H1 (cell line): ENCODE measurements at regions not wholly inside any gene's neighbourhood (a gene's known extent, or its start where the extent isn't known, plus 50 kb on each side); places are given as distances from the start of the nearest gene placed in this dataset.

Experiments
- CTCF ChIP-seq, 3 experiments: IDR thresholded peaks; 1 replicate in 2 of 3; 2 replicates in 1 of 3; pipeline versions ENCODE4 v1.5.1 to v1.6.1; 2011; ENCODE audit warnings: low read length in 3 of 3, mild to moderate bottlenecking in 3 of 3, inconsistent platforms in 2 of 3, low read depth in 1 of 3, moderate library complexity in 1 of 3; ENCODE audit not compliant: insufficient read depth in 1 of 3; ENCODE audit errors: control extremely low read depth in 1 of 3
- EZH2 ChIP-seq: fragments of 200-600 bp; sonication (generic); IDR thresholded peaks from 2 replicates; pipeline ENCODE4 v1.7.1; 2012; ENCODE audit warnings: low read depth, mild to moderate bottlenecking, moderate library complexity, low read length, inconsistent platforms; ENCODE audit not compliant: severe bottlenecking
- GABPA ChIP-seq: IDR thresholded peaks from 2 replicates; pipeline ENCODE4 v1.6.1; 2011; ENCODE audit warnings: mild to moderate bottlenecking, low read length, moderate library complexity, borderline replicate concordance; ENCODE audit not compliant: insufficient read depth
- SRF ChIP-seq: IDR thresholded peaks from 2 replicates; pipeline ENCODE4 v1.6.1; 2011; ENCODE audit warnings: mild to moderate bottlenecking, low read depth, low read length, moderate library complexity

GRCh38 chr5:119840175-119840574 is 210.8 kb downstream of the FAM170A start:
- TF ChIP-seq GABPA (no peak), CTCF (IDR thresholded peaks at IDR 0.05; ENCODE audit: control extremely low read depth in 1 of 3, insufficient read depth in 1 of 3, low read depth in 1 of 3, low read length in 3 of 3) (no peak), EZH2 (no peak), SRF (no peak)
